Body of pancreas (tissue), 4 donors: ENCODE measurements at regions not wholly inside any gene's neighbourhood (a gene's known extent, or its start where the extent isn't known, plus 50 kb on each side); places are given as distances from the start of the nearest gene placed in this dataset.

Source experiments
- ATAC-seq: fragments of 150-250 bp; one replicate; pipeline ENCODE4 v1.9.1; 2016
- DNase-seq, 4 donors: peaks; one replicate each; pipeline ENCODE4 v3.0.0-alpha.2; 2019
- H3K27ac ChIP-seq, 4 donors: fragments of 200-600 bp; sonication (generic); 1 replicate in 3 of 4; 2 replicates in 1 of 4; pipeline versions ENCODE4 v1.5.1 to v1.6.1; 2016 to 2019; ENCODE audit warnings: mild to moderate bottlenecking in 1 of 4, mixed read lengths in 1 of 4, moderate library complexity in 1 of 4
- H3K27me3 ChIP-seq, 2 donors: fragments of 200-600 bp; sonication (generic); one replicate each; pipeline ENCODE4 v1.6.0; 2016; ENCODE audit warnings: mild to moderate bottlenecking in 1 of 2
- H3K36me3 ChIP-seq, 2 donors: fragments of 200-600 bp; sonication (generic); replicated peaks in 1 of 2; 2 replicates each; pipeline ENCODE4 v1.5.1; 2016; ENCODE audit warnings: low read depth in 2 of 2; ENCODE audit not compliant: insufficient read depth in 1 of 2
- H3K4me1 ChIP-seq: fragments of 200-600 bp; sonication (generic); one replicate; pipeline ENCODE4 v1.6.0; 2016
- H3K4me3 ChIP-seq, 2 donors: fragments of 200-600 bp; sonication (generic); 1 replicate in 1 of 2; 2 replicates in 1 of 2; pipeline ENCODE4 v1.5.1; 2016 to 2019
- H3K9me3 ChIP-seq, 3 donors: fragments of 200-600 bp; sonication (generic); 1 replicate in 2 of 3; 2 replicates in 1 of 3; pipeline ENCODE4 v1.5.1; 2016
- POLR2A ChIP-seq, 3 donors: fragments of 450-650 bp; IDR thresholded peaks; one replicate each; pipeline ENCODE4 v1.6.1; 2016; ENCODE audit warnings: antibody characterized with exemption in 3 of 3, mild to moderate bottlenecking in 2 of 3
- WGBS, 2 donors: methylation state at CpG; one replicate each; pipeline ENCODE4 v1.1.5; 2017; 5-methylcytosine and 5-hydroxymethylcytosine counted together
- intact Hi-C: fragments of 100-400 bp; cut with DNase I; formaldehyde crosslinking; loops from one replicate; pipeline ENCODE4 v1.15.1; 2023
- TF ChIP-seq, protein P1 (sequence below), 7 experiments: fragments of 450-650 bp in 4 of 7; fragments of 200-600 bp in 3 of 7; sonication (generic) in 3 of 7; IDR thresholded peaks; one replicate each; pipeline ENCODE4 v1.5.1; 2016 to 2019; ENCODE audit warnings: antibody characterized with exemption in 7 of 7

DNA sequence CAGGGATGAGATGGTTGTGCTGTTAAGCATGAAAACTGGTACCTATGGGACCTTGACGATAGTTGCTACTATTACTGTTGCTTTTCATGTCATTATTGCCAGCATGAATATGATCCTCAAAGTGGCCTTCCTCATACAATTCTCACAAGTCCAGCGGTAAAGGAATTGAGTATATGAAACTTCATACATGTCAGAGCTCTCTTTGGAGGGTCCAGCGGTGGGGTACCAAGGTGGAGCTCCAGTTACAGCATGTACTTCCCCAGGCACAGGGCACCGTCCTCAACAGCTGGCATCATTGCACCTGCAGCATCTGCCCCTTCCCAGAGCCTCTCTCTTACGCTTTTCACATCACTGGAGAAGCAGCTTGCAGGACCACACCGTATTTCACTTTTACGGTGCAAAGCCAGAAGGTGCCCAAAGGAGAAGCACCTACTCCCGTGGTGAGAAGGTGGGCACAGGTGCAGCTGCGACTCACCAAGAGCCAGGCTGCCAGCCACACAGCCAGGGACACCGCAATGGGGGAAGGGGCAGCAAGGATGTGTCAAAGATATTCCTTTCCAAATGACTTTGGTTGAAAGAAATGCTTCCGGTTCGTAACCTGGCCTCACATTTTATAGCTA is 166.4 kb upstream of the IRF2BP2 start:
- no peak for DNase-seq
- WGBS, 2 donors: 91 to 94% methylated on average over 12 of the region's 12 CpGs

DNA sequence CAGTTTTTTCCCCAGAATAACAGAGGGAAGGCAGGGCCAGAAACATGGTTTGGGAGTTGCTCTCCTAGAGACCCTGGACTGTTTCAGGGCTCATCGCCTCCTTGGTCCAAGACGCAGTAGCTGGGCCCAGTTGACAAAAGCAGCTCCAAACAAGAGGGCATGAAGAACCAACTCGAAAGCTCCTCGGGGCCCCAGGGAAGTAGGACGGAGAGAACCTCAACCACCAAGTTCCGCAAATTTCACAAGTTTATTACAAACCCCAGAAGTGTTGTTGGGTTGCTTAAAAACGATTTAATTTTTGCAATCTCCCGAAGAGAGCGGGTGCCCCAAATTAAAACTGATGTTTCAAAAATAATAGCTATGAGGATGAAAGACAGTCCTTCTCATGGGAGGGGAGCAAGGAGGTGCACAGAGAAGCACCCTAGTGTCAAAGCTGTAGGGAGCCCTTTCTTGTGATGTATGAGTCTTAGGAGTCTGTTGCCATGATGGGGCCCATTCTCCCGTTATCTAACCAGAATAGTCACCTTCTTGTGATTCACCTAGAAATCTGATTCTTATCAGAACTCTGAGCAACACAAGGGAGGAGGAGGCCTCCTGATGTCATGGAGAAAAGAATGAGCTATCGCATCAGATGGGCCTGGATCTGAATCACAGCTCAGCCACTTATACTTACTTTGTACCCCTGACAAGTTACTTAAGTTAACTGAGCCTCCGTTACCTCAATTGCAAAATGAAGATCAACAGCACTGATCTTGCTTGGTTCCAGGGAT is 165.7 kb upstream of the IRF2BP2 start:
- Histone ChIP-seq H3K27me3 (no peaks in the 10 kb centered on the region), H3K27ac (peak overlapping the region in 1 of 4 donors; percentile 16), H3K9me3 (no peaks in the 10 kb centered on the region), H3K4me3 (no peak overlapping the region), H3K36me3 (no peaks in the 10 kb centered on the region), H3K4me1 (peaks cover 6% of the 10 kb centered on the region)
- intact Hi-C loops: no loop called here
- TF ChIP-seq, protein P1, sequence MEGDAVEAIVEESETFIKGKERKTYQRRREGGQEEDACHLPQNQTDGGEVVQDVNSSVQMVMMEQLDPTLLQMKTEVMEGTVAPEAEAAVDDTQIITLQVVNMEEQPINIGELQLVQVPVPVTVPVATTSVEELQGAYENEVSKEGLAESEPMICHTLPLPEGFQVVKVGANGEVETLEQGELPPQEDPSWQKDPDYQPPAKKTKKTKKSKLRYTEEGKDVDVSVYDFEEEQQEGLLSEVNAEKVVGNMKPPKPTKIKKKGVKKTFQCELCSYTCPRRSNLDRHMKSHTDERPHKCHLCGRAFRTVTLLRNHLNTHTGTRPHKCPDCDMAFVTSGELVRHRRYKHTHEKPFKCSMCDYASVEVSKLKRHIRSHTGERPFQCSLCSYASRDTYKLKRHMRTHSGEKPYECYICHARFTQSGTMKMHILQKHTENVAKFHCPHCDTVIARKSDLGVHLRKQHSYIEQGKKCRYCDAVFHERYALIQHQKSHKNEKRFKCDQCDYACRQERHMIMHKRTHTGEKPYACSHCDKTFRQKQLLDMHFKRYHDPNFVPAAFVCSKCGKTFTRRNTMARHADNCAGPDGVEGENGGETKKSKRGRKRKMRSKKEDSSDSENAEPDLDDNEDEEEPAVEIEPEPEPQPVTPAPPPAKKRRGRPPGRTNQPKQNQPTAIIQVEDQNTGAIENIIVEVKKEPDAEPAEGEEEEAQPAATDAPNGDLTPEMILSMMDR (IDR thresholded peaks at IDR 0.05): no peak
- no peak for TF ChIP-seq POLR2A (IDR thresholded peaks at IDR 0.05)
- ATAC-seq (no peak), DNase-seq (peak in 1 of 4 donors; percentile 56)
- 83 to 94% methylated on average over 12 of the region's 12 CpGs for WGBS, 2 donors

More for the DNA sequence above, 166.4 kb upstream of the IRF2BP2 start:
- Histone ChIP-seq H3K4me3 (no peak overlapping the region), H3K4me1 (peaks cover 6% of the 10 kb centered on the region), H3K27me3 (no peaks in the 10 kb centered on the region), H3K27ac (no peak overlapping the region), H3K9me3 (no peaks in the 10 kb centered on the region), H3K36me3 (no peaks in the 10 kb centered on the region)
- TF ChIP-seq, protein P1 (IDR thresholded peaks at IDR 0.05): no peak
- TF ChIP-seq POLR2A (IDR thresholded peaks at IDR 0.05): no peak
- intact Hi-C loops: no loop called here
- ATAC-seq: no peak

DNA sequence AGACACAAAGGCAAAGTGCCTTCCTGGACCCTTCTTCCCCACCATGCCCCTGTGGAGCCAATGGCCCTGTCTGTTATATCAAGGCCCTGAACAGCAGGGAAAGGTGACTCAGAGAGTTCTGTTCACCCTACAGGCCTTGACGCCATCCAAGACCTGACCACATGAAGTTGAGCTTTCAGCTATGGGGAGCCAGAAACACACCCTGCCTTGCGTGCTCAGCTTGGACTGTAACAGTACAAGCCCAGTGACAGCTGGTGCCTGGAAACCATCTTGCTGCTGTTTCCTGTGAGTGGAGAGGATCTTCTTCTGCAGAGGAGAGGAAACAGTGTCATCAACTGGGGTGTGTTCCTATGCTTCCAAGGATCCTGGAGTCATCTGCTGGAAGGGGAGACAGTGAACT is 165.0 kb upstream of the IRF2BP2 start:
- Histone ChIP-seq H3K4me3 (no peak overlapping the region), H3K9me3 (no peaks in the 10 kb centered on the region), H3K4me1 (peaks cover 6% of the 10 kb centered on the region), H3K27ac (peak overlapping the region in 1 of 4 donors; percentile 16), H3K27me3 (no peaks in the 10 kb centered on the region), H3K36me3 (no peaks in the 10 kb centered on the region)
- 79 to 81% methylated on average over 2 of the region's 2 CpGs for WGBS, 2 donors
- ATAC-seq (no peak), DNase-seq (no peak)
- intact Hi-C loops: no loop called here
- TF ChIP-seq, protein P1 (IDR thresholded peaks at IDR 0.05): no peak
- TF ChIP-seq POLR2A (IDR thresholded peaks at IDR 0.05): no peak

DNA sequence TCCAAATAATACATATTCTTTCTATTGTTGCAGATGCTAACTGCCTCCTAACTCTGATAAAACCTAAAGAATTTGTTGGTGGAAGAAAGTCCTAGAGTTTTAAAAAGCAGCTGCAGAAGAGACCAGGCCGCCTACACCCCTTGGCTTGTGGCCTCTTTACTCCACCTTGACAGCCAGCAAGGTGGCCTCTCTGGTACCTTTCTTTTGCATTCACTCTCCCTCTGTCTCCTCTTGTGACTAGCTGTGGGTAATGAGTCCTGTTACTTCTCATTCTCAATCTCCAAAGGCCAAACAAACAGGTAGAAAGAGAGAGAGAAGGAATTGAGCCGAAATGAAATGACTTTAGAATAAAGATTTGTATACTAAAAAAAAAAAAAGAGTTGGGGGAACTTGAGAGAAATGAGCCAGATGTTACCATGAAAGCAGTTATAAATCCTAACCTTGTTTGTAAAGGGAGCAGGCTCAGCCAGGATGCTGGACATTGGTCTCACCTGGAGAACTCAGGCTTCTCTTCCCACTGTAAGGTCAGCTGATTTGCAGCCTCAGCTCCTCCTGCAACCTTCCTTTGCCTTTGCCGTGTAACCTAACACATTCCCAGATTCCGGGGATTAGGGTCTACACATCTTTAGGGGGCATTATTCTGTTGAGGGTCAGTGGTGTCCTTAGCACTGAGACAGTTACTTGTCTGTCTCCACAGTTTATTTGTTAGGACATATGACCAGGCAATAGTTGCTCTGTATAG is 164.1 kb upstream of the IRF2BP2 start:
- Histone ChIP-seq H3K9me3 (no peaks in the 10 kb centered on the region), H3K4me1 (peaks cover 6% of the 10 kb centered on the region), H3K27ac (no peak overlapping the region), H3K4me3 (no peak overlapping the region), H3K27me3 (no peaks in the 10 kb centered on the region), H3K36me3 (no peaks in the 10 kb centered on the region)
- intact Hi-C loops: no loop called here
- DNase-seq: no peak
- no peak for TF ChIP-seq POLR2A (IDR thresholded peaks at IDR 0.05)
- TF ChIP-seq, protein P1 (IDR thresholded peaks at IDR 0.05): no peak
- 79 to 88% methylated on average over 4 of the region's 4 CpGs for WGBS, 2 donors
- ATAC-seq: no peak
